A549 (cell line): ENCODE measurements at regions not wholly inside any gene's neighbourhood (a gene's known extent, or its start where the extent isn't known, plus 50 kb on each side); places are given as distances from the start of the nearest gene placed in this dataset.

Source experiments
- ATAC-seq, 2 experiments: fragments of 200-7000 bp in 1 of 2; fragments of >200 bp in 1 of 2; cut with Nextera tagmentation in 1 of 2; cut with Tn5 transposase in 1 of 2; 3 replicates each; pipeline versions ENCODE4 v1.8.0 to v1.9.1; 2018 to 2020; ENCODE audit warnings: mild to moderate bottlenecking in 1 of 2, moderate library complexity in 1 of 2
- CTCF ChIA-PET: fragments of 300-600 bp; sonication (Branson Sonifier 250); formaldehyde crosslinking; extraction: SDS; loops from one replicate; lab custom pipeline; 2021; ENCODE audit warnings: antibody characterized with exemption, inconsistent platforms; lab: Yijun Ruan, JAX
- POLR2A ChIA-PET: fragments of 350-600 bp; formaldehyde crosslinking; extraction: SDS; loops from one replicate; lab custom pipeline; 2021; ENCODE audit warnings: antibody characterized with exemption, inconsistent platforms; lab: Yijun Ruan, JAX
- DNase-seq, 2 experiments: peaks; one replicate each; pipeline versions ENCODE4 v3.0.0 to v3.0.0-alpha.2; 2011 to 2016; ENCODE audit warnings: low read depth in 1 of 2, low spot score in 1 of 2
- FAIRE-seq: peaks from 2 replicates; lab custom pipeline; 2011; peaks lifted over from hg19 to GRCh38; lab: Jason Lieb, UNC
- H3K27ac ChIP-seq, 2 experiments: fragments of >200 bp; sonication (Bioruptor Twin); formaldehyde crosslinking; 3 replicates each; pipeline ENCODE4 v1.5.1; 2016 to 2017
- H3K4me1 ChIP-seq: fragments of >200 bp; sonication (Bioruptor Twin); formaldehyde crosslinking; 3 replicates; pipeline ENCODE4 v1.6.1; 2016
- H3K4me2 ChIP-seq: fragments of >200 bp; sonication (Bioruptor Twin); formaldehyde crosslinking; 3 replicates; pipeline ENCODE4 v1.6.1; 2016
- H3K4me3 ChIP-seq: fragments of >200 bp; sonication (Bioruptor Twin); formaldehyde crosslinking; 3 replicates; pipeline ENCODE4 v1.5.1; 2016
- H3K9me3 ChIP-seq: fragments of >200 bp; sonication (Bioruptor Twin); formaldehyde crosslinking; 3 replicates; pipeline ENCODE4 v1.6.1; 2016
- CBX2 ChIP-seq: fragments of 200-600 bp; sonication (generic); IDR thresholded peaks from 2 replicates; pipeline ENCODE4 v1.6.1; 2016; ENCODE audit warnings: low read depth, mild to moderate bottlenecking, borderline replicate concordance
- CEBPB ChIP-seq, 2 experiments: fragments of >200 bp in 1 of 2; sonication (Bioruptor Twin) in 1 of 2; formaldehyde crosslinking in 1 of 2; IDR thresholded peaks; 2 replicates each; pipeline ENCODE4 v1.6.1; 2012 to 2016
- CHD4 ChIP-seq: fragments of 200-600 bp; sonication (generic); IDR thresholded peaks from 2 replicates; pipeline ENCODE4 v1.6.1; 2016; ENCODE audit warnings: antibody characterized with exemption, mild to moderate bottlenecking, borderline replicate concordance
- EHMT2 ChIP-seq: fragments of 200-600 bp; sonication (generic); IDR thresholded peaks from 2 replicates; pipeline ENCODE4 v1.6.1; 2016; ENCODE audit warnings: antibody characterized with exemption, low read depth, mild to moderate bottlenecking, moderate library complexity
- ELK1 ChIP-seq: fragments of 150-350 bp; IDR thresholded peaks from 2 replicates; pipeline ENCODE4 v1.6.1; 2014; ENCODE audit warnings: low read depth, mild to moderate bottlenecking, low read length
- GATA3 ChIP-seq: IDR thresholded peaks from 2 replicates; pipeline ENCODE4 v1.6.1; 2012; ENCODE audit warnings: borderline replicate concordance
- HDAC2 ChIP-seq: fragments of 200-600 bp; sonication (generic); IDR thresholded peaks from 2 replicates; pipeline ENCODE4 v1.6.1; 2016
- HES2 ChIP-seq: fragments of >200 bp; sonication (Bioruptor Twin); formaldehyde crosslinking; IDR thresholded peaks from 2 replicates; pipeline ENCODE4 v1.6.1; 2016
- HEYL ChIP-seq: fragments of 250-450 bp; sonication (Bioruptor Pico); IDR thresholded peaks from 2 replicates; pipeline ENCODE4 v1.8.0; 2021; ENCODE audit warnings: mild to moderate bottlenecking, moderate library complexity
- HMGXB4 ChIP-seq: fragments of 250-450 bp; sonication (Bioruptor Pico); IDR thresholded peaks from 2 replicates; pipeline ENCODE4 v1.5.0; 2021; ENCODE audit warnings: mild to moderate bottlenecking, moderate library complexity, borderline replicate concordance
- HOXA7 ChIP-seq: fragments of 250-450 bp; sonication (Bioruptor Pico); IDR thresholded peaks from 2 replicates; pipeline ENCODE4 v1.5.0; 2020; ENCODE audit warnings: mild to moderate bottlenecking, moderate library complexity
- KDM5A ChIP-seq: fragments of 200-600 bp; sonication (generic); IDR thresholded peaks from 2 replicates; pipeline ENCODE4 v1.6.1; 2016; ENCODE audit warnings: antibody characterized with exemption, mild to moderate bottlenecking
- NFE2L2 ChIP-seq: fragments of 150-350 bp; conservative IDR thresholded peaks from 2 replicates; pipeline ENCODE4 v1.6.1; 2014; ENCODE audit warnings: low read length
- PHF8 ChIP-seq: fragments of 200-600 bp; sonication (generic); IDR thresholded peaks from 2 replicates; pipeline ENCODE4 v1.6.1; 2016; ENCODE audit warnings: low read depth, mild to moderate bottlenecking, antibody characterized with exemption, moderate library complexity, borderline replicate concordance
- POLR2AphosphoS2 ChIP-seq: conservative IDR thresholded peaks from 2 replicates; pipeline ENCODE4 v1.6.1; 2012; ENCODE audit warnings: low read length, improper control_type of control experiment, inconsistent platforms
- RARB ChIP-seq: fragments of 250-450 bp; sonication (Bioruptor Pico); IDR thresholded peaks from 2 replicates; pipeline ENCODE4 v1.8.0; 2021; ENCODE audit warnings: mild to moderate bottlenecking, moderate library complexity
- SMC3 ChIP-seq: fragments of >200 bp; sonication (Bioruptor Twin); formaldehyde crosslinking; IDR thresholded peaks from 3 replicates; pipeline ENCODE4 v1.6.1; 2018; ENCODE audit warnings: inconsistent platforms
- TFCP2L1 ChIP-seq: fragments of 250-450 bp; sonication (Bioruptor Pico); IDR thresholded peaks from 2 replicates; pipeline ENCODE4 v1.5.0; 2021; ENCODE audit warnings: mild to moderate bottlenecking
- ZNF302 ChIP-seq: fragments of 250-450 bp; sonication (Bioruptor Pico); IDR thresholded peaks from 2 replicates; pipeline ENCODE4 v1.9.0; 2021; ENCODE audit warnings: inconsistent platforms, mild to moderate bottlenecking, moderate library complexity
- ZSCAN20 ChIP-seq: fragments of 250-450 bp; sonication (Bioruptor Pico); IDR thresholded peaks from 2 replicates; pipeline ENCODE4 v1.8.0; 2022; ENCODE audit warnings: mild to moderate bottlenecking, moderate library complexity
- WGBS: methylation state at CpG from one replicate; pipeline ENCODE4 v1.1.6; 2017; ENCODE audit errors: missing lambda C conversion rate; 5-methylcytosine and 5-hydroxymethylcytosine counted together

- DNase-seq: no peak
- ATAC-seq: peak in 1 of 2 experiments; percentile 32; a peak in 2 of 6 replicates
- ChIA-PET POLR2A (no interaction called here), CTCF (interaction anchor here (1.2 kb wide), 1 partner anchor 10 kb away, joined by 4 read pairs; no protein-coding TSS in a partner anchor)
- Histone ChIP-seq H3K27ac (no peak overlapping the region), H3K4me3 (no peak overlapping the region), H3K4me2 (no peak overlapping the region), H3K4me1 (no peaks in the 10 kb centered on the region), H3K9me3 (no peaks in the 10 kb centered on the region; the same call in 2 of the 3 replicates)
- WGBS: 12% methylated on average over 11 of the region's 11 CpGs
- no peak for TF ChIP-seq KDM5A
- no peak for TF ChIP-seq HOXA7 (CRISPR knock-in tag)
- no peak for TF ChIP-seq NFE2L2
- no peak for TF ChIP-seq HMGXB4 (CRISPR knock-in tag)
- no peak for TF ChIP-seq HES2
- no peak for FAIRE-seq
Measured at GRCh38 chr2:2716771-2717170, 385.7 kb upstream of the MYT1L start.

- no peaks in the 10 kb centered on the region for H3K4me1 ChIP-seq
- CTCF ChIA-PET: no interaction called here
- POLR2A ChIA-PET: no interaction called here
- no peak overlapping the region for H3K4me3 ChIP-seq
- TF ChIP-seq GATA3 (no peak), HEYL (CRISPR knock-in tag) (no peak), PHF8 (no peak), RARB (no peak), HDAC2 (no peak), ZSCAN20 (CRISPR knock-in tag) (no peak), ELK1 (no peak), CHD4 (no peak), EHMT2 (no peak), CBX2 (no peak), SMC3 (no peak), TFCP2L1 (no peak)
- TF ChIP-seq, all 56 proteins: peak for 0
- WGBS: 7% methylated on average over 14 of the region's 18 CpGs
- no peak for DNase-seq
- Histone ChIP-seq H3K4me2 (no peak overlapping the region), H3K27ac (no peak overlapping the region), H3K9me3 (no peaks in the 10 kb centered on the region; the same call in 2 of the 3 replicates)
- FAIRE-seq: no peak
- ATAC-seq: no peak
Measured at GRCh38 chr2:2715036-2715818, 384.2 kb upstream of the MYT1L start.

GRCh38 chr2:2714408-2714807 lies 383.3 kb upstream of the MYT1L start:
- ChIA-PET CTCF (no interaction called here), POLR2A (no interaction called here)
- Histone ChIP-seq H3K4me2 (no peak overlapping the region), H3K9me3 (no peaks in the 10 kb centered on the region; the same call in 2 of the 3 replicates), H3K4me3 (no peak overlapping the region), H3K27ac (no peak overlapping the region), H3K4me1 (no peaks in the 10 kb centered on the region)
- 4% methylated on average over 7 of the region's 7 CpGs for WGBS
- no peak for FAIRE-seq
- ATAC-seq: no peak
- DNase-seq: no peak
- TF ChIP-seq POLR2AphosphoS2 (no peak), ZNF302 (CRISPR knock-in tag) (no peak), HDAC2 (no peak), CEBPB (IDR thresholded peaks at IDR 0.05) (peak in 1 of 2 experiments; percentile 30; a peak in 1 of 4 replicates)
